SK-MEL-5 (cell line): ENCODE measurements at regions not wholly inside any gene's neighbourhood (a gene's known extent, or its start where the extent isn't known, plus 50 kb on each side); places are given as distances from the start of the nearest gene placed in this dataset.

ENCODE experiments used
- DNase-seq: peaks from one replicate; pipeline ENCODE4 v3.0.0-alpha.2; 2016; ENCODE audit warnings: low read depth, low spot score
- in situ Hi-C: cut with HindIII; loops from 2 replicates; pipeline ENCODE4 v1.10.0; 2016; ENCODE audit warnings: low sequenced_read_pairs, high pct_unique_total_duplicates, low pct_unique_long_range_greater_than_20kb

DNA sequence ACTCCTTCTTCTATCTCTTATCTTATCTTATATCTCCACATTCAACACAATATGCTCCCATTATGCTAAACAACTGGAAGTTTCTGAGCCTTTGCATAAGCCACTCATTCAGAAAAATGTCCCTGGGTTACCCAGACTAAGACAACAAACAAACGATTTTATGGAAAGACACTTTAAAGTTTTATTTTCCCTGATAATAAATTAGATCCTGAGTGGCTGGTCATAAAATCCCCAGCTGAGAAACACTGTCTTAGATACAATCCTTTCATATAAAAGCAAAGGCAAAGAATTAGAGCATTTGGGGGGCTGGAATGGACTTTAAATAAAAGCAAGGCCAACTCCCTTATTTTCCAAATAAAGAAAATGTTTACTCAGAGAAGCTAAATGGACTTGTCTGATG is 322.3 kb downstream of the GBE1 start:
- in situ Hi-C loops: no loop called here

DNA sequence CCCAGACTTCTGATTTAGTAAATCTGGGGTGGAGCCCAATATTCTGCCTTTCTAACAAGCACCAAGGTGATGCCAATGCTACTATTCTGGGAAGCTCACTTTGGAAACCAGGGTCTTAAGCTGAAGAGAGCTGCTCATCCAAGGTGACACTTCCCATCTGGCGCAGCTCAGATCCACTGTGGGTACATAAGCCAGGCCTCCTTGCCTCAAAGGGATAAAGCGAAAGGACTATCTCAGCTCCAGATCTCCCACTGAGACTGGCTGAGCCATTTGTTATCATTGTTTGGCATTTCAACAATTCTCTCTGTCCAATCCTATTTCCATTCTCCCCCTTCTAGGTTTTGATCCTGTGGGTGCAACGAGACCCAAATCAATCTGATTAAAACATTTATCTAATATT is 323.8 kb downstream of the GBE1 start:
- in situ Hi-C loops: no loop called here
- no peak for DNase-seq

More for the DNA sequence above, 322.3 kb downstream of the GBE1 start:
- no peak for DNase-seq

DNA sequence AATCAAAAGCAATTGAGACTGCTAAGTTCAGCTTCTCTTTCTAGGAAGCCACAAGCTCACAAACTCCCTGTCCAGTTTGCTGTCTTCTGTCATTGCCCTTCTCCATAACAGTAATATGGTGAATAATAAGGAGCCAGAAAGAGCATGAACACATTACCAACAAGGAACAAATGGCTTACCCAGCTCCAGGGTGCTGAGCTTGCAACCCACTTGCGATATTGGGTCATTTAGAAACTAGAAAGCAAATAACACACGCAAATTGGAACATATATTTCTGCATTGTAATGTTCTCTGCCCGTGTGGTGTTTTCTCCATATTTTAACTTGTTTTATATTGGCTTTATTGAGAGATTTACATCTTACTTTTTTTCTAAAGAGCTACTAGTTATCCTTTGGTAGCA is 325.3 kb downstream of the GBE1 start:
- no peak for DNase-seq
- in situ Hi-C loops: no loop called here

DNA sequence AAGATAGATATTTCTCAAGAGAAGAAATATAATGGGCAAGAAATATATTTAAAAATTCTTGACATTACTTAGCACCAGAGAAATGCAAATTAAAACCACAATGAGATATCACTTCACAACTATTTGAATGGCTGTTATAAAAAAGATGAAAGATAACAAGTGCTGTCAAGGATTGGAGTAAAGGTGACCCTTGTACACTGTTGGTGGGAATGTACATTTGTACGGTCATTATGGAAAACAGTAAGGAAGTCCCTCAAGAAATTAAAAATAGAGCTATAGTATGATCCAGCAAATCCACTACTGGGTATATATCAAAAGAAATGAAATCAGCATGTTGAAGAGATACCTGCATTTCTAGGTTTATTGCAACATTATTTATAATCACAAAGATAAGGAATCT is 326.4 kb downstream of the GBE1 start:
- in situ Hi-C loops: no loop called here

DNA sequence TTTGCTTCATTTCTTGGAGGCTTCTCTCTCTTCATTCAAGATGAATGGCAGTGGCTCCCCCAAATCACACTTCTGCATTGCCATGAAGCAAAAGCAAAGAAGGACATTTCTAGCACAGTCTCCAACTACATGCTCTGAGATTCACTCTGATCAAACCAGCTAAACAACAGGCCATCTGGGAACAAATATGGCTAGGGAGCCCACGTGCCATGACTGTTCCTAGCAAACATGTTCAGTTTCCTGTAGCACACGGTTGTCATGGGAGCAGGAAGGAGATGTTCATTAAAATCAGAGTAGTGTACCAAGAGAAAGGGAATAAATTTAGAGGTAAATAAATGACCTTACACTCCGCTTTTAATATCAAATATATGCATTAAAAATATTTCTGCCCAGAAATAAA is 327.3 kb downstream of the GBE1 start:
- in situ Hi-C loops: no loop called here
- no peak for DNase-seq

More for the DNA sequence above, 326.4 kb downstream of the GBE1 start:
- DNase-seq: no peak

DNA sequence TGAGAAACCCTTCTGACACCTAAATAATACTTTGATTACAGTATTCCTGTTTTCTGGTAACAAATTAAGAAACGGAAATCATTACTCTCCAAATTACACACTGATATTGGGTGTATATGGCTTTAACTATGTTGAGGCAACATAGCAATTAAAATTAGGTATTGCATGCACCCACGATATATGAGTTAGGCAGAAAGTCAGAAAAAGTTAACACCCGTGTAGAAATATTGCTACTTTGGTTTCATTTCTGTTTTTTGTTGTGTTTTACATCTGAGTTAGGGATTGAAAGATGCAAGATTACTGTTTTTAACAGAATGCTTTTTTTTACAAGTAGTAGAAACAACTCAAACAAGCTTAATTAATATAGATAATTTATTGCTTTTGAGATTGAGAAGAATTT is 327.8 kb downstream of the GBE1 start:
- in situ Hi-C loops: no loop called here
- no peak for DNase-seq

DNA sequence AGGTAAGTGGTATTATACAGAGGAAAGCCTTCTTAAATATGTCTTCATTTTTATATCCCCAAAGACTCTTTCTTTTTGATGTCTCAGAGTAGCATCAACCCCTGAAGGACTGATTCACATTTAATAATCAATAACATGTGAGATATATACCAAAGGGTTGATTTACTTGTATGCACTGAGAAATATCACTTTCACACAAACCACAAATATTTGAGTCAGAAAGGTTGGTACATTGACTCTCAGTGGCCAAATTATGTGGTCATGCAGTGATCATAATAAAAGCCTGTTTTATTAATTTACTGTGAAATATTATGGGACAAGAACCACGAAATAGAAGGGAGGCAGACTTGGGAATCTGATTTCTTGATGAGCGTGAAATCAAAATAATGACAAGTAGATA is 329.0 kb downstream of the GBE1 start:
- in situ Hi-C loops: no loop called here
- no peak for DNase-seq

DNA sequence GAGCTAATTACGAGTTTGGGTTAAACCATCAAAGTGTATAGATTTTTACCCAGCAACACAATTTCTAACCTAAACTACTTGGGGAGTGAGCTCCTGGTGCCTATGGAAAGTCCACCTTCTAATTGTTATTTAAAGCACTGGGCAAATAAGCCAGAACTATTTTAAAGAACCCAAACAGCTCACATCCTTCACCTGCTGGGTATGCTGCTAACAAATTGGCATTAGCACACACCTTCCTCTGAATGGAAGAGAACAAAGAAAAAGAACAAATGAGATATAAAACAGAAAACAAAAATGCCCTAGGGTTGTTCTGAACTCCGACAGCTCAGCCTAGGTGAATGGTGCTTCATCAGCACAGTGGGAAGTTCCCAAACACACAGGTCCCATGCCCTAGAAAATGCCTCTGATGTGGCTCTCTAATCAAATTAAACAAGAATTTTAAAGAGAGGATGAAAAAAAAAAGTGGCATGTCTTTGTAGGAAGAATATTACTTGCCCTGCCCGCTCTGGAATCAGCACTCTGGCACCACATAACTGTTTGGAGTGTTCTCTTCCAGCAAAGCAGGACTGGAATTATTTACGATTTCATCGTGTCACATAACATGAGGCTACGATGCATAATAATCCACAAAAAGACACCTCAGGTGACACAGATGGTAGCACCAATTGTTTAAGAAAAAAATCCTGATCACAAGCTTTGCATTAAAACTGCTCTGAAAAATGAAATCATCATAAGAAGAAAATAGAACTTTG is 334.4 kb downstream of the GBE1 start:
- in situ Hi-C loops: no loop called here
- no peak for DNase-seq

DNA sequence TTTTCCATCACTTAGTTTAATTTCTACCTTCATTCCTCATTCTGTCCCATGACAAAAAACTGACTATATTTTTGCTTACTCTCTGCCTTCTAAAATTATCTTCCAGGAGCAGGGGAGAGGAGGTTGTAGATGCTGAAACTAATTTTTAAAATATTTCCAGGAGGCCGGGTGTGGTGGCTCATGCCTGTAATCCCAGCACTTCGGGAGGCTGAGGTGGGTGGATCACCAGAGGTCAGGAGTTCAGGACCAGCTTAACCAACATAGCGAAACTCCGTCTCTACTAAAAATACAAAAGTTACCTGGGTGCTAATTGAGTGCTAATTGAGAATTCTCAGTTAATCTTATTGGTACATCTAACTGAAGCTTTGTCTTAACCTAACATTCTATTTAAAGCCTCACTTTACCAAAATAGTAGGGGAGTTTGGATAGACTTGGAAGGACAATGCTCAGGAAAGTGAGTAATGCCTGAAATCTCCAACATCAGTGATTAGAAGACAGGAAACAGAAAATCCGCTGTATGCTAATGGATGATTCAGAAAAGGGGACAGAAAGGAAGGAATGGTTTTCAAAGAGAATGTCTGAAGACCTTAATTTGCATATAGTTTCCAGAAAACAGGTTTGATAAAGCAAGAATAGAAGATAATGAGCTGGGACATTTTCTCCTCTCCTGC is 336.1 kb downstream of the GBE1 start:
- in situ Hi-C loops: no loop called here
- no peak for DNase-seq

DNA sequence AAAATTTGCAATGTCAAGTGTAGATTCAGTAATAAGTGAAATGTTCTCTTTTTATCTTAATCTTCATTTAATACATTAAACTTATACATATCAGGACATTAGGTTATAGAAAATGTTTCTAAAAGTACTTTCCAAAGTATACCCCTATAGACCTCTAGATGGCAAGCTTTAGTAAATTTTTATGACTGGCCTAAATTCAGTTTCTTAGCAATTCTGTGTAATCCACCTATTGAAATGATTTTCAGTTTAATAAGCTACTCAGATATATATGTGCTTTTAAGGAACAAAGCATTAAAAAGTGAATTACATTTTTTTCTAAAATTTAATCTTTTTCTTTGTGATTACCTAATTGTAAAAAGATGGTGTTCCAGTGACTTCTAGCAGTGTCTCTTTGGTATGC is 342.2 kb downstream of the GBE1 start:
- in situ Hi-C loops: no loop called here
- peak; percentile 29 for DNase-seq

DNA sequence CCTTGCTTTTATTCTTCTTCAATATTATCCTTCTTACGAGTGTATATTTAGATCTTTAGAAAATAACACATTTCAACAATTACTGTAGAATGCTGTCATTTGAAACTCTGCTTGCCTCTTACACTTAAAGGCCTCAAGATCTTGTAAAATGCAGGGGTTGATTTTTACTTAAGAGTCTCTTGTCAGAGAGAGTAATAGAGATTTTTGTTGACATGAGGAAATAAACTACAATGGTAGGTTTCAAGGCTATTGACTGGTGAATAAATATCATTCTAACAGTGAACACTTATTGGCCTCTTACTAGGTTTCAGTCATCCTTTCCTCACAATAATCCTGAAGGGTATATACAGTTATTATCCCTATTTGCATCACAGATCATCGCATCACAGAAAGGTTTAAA is 344.6 kb downstream of the GBE1 start:
- in situ Hi-C loops: no loop called here
- DNase-seq: no peak

DNA sequence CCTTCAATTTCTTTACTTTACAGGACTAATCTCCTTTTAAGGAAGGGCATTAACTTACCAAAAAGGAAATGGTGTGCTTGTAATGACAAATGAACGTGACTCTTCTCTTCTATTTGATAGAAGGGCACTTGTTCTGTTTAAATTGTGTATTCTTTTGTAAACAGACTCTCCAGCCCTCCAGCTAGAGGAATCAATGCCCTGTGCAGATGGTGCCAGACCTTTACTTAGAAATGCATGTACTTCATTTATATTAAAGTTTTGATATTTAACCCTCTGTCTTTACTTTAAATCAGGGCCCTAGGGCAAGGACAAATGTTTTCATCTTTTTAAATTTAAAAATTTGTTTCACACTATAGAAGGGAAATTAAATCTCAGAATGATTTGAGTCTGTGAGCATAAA is 355.1 kb downstream of the GBE1 start:
- DNase-seq: no peak
- in situ Hi-C loops: no loop called here

DNA sequence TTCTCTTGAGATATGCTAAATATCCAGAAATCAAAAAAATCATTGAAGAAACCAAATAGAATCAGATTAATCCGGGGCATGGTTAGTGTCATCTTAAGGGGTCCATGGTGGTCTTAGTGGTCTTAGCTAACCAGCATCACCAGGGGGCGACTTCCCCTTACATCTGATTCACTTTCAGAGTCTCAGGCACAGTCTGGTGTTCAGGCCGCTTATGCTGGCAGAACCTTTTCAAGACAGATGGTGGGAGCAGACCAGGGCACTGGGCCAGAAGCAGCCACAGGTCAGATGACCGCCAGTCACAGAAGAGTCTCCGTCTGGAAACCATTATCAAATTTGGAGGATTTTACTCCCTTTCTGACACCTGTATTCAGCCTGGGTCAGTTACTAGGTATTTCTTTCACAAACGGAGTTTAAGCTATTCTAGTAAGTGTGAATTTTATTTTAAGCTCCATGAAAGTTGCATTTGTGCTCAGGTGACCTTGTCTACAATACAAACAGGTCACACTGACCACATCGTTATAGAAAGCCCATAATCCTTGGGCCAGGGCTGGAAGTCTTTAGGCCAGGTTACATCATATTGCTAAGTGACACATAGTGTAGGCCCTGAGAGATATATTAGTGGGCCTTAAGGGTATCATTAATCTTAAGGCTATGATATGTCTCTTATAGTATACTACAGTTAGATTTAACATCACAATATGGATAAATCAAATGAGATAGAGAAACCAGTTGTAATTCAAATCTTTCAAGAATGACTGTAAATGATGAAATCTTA is 365.5 kb downstream of the GBE1 start:
- DNase-seq: no peak
- in situ Hi-C loops: no loop called here

DNA sequence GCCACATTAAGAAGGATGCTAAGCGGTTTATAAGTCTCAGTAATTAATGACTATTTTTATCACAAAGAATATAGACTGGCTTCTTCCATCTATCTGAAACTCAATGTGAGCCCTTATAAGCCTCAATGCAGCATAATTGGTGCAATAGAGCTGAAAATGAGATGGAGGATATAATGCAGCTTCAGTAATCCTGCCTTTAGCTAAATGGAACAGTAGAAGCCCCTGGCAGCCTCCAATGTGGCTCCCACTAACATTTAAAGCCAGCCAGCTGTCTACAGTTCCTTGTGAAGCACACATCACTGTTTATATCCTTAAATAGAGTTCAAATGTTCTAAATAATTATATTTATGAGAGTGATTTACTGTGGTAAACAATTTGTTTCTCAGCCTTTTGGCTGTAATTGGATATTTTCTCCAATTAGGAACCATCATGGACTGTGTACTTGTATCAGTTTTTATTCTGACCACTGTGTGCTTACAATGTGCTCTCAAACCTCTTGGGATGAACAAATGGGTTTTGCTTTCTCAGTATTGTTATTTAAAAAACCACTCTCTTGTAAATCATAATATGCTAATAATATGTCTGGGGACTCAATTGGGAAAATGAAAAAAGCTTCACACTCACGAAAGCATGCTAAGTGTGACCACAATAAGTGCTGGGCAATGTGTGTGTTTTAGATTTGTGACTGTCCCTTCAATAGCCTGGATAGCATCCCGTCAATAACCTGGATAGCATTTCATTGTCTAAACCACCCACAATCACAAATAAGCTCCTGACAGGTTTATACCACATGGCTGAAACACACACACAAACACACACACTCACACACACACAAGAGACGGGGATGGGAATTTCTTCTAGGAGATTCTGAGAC is 366.6 kb downstream of the GBE1 start:
- in situ Hi-C loops: no loop called here
- DNase-seq: no peak

DNA sequence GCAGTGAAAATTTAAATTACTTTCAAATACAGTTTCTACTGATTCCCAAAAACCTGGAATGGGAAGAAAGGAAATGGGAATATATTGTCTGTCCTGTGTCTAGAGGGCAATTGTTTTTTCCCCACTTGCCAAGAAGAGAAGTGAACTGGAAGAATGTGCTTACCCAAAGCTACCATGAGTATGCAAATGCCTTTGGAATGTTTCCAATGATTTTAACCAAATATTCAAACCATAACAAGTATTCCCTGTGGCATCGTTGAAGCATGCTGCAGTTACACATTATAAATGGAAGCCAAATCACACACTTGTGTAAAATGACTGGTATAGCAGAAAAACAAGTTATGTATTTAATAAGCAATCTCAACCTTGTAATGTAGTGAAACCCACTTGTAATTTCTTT is 368.2 kb downstream of the GBE1 start:
- no peak for DNase-seq
- in situ Hi-C loops: no loop called here

DNA sequence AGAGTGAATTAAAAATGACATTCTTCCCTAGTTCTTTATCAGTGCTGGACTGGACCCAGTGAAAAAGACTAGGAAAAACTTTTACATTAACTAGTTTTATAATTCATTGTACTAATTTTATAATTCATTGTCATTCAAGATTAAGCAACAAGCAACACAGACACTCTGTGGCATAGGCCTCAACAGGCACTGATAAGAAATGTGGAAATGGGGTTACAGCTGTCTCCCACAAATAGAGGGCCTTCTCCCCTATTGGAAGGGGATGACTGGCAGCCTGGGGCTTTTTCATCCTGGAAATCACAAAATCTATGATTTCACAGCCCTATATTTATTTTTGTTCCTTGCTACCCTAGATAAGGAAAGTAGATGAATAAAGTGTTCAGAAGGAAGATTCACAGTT is 370.6 kb downstream of the GBE1 start:
- in situ Hi-C loops: no loop called here
- DNase-seq: no peak

DNA sequence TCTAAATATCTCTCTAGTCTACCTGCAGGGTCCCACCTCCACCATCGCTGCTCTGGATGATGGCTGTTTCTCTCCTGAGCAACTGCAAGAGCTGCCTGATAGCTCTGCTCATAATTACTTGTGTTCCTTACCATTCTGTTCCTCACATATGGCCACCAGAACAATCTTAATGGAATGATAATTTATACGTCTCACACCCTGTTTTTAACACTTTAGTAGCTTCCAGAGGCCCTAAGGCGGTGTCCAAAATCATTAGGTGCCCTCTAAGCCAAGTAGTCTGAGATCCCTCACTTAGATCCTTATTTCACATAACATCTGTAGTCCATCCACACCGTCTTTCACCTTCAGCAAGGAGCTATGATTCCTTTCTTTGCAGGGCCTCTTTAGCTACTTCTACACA is 373.3 kb downstream of the GBE1 start:
- in situ Hi-C loops: no loop called here
- DNase-seq: no peak

DNA sequence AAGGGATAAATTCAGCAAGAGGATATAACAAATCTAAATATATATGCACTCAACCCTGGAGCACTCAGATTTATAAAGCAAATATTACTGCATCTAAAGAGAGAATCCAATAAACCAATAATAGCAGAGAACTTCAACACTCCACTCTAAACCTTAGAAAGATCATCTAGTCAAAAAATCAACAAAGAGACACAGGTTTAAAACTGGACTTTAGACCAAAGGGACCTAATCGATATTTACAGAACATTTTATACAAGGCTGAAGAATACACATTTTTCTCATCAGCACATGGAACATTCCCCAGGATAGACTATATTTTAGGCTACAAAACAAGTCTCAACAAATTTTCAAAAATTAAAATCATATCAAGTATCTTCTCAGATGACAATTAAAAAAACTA is 379.0 kb downstream of the GBE1 start:
- in situ Hi-C loops: no loop called here
- no peak for DNase-seq
